ENCODE measurements at regions not wholly inside any gene's neighbourhood (a gene's known extent, or its start where the extent isn't known, plus 50 kb on each side); places are given as distances from the start of the nearest gene placed in this dataset.
"Not testable (repeated sequence)": the region's sequence is repeated elsewhere in the genome, so short reads cannot be mapped to it uniquely, and the experiment has no call there.

- DNase-seq (ENCODE audit: low spot score) = no peak
- no peak overlapping the region for H3K27ac ChIP-seq
- no peak overlapping the region for H3K4me3 ChIP-seq
- no peak for TF ChIP-seq CTCF (IDR thresholded peaks at IDR 0.05)
Measured at GRCh38 chr10:118926441-118926840, 103.1 kb upstream of the NANOS1 start.

GRCh38 chr10:118926903-118927302, 102.6 kb upstream of the NANOS1 start:
- Histone ChIP-seq H3K27ac (no peak overlapping the region), H3K4me3 (no peak overlapping the region)
- no peak for TF ChIP-seq CTCF (IDR thresholded peaks at IDR 0.05)
- no peak for DNase-seq (ENCODE audit: low spot score)

- H3K27ac ChIP-seq = no peak overlapping the region
- DNase-seq (ENCODE audit: low spot score) = no peak
- no peak for TF ChIP-seq CTCF (IDR thresholded peaks at IDR 0.05)
- no peak overlapping the region for H3K4me3 ChIP-seq
Measured at GRCh38 chr10:118927321-118927720, 102.2 kb upstream of the NANOS1 start.

GRCh38 chr10:118930614-118931013, 98.9 kb upstream of the NANOS1 start:
- no peak overlapping the region for H3K27ac ChIP-seq
- DNase-seq (ENCODE audit: low spot score) = no peak
- no peak for TF ChIP-seq CTCF (IDR thresholded peaks at IDR 0.05)
- no peak overlapping the region for H3K4me3 ChIP-seq

GRCh38 chr10:118931436-118931835, 98.1 kb upstream of the NANOS1 start:
- no peak overlapping the region for H3K4me3 ChIP-seq
- no peak overlapping the region for H3K27ac ChIP-seq
- DNase-seq (ENCODE audit: low spot score) = no peak
- TF ChIP-seq CTCF (IDR thresholded peaks at IDR 0.05) = no peak

- H3K27ac ChIP-seq; H3K4me3 ChIP-seq; DNase-seq (ENCODE audit: low spot score): not testable (repeated sequence)
Measured at GRCh38 chr10:118932154-118932553, 97.4 kb upstream of the NANOS1 start.

- Histone ChIP-seq H3K27ac (no peak overlapping the region), H3K4me3 (no peak overlapping the region)
- DNase-seq (ENCODE audit: low spot score) = no peak
- TF ChIP-seq CTCF (IDR thresholded peaks at IDR 0.05) = no peak
Measured at GRCh38 chr10:118937226-118937625, 92.3 kb upstream of the NANOS1 start.
